Choroid plexus epithelial cell (primary cell): ENCODE measurements at regions not wholly inside any gene's neighbourhood (a gene's known extent, or its start where the extent isn't known, plus 50 kb on each side); places are given as distances from the start of the nearest gene placed in this dataset.
"Not testable (repeated sequence)": the region's sequence is repeated elsewhere in the genome, so short reads cannot be mapped to it uniquely, and the experiment has no call there.

Source experiments
- DNase-seq: peaks from one replicate; pipeline ENCODE4 v3.0.0-alpha.2; 2010; ENCODE audit warnings: low read depth
- H3K4me3 ChIP-seq: 2 replicates; pipeline ENCODE4 v1.5.1; 2011; ENCODE audit warnings: low read depth, mild to moderate bottlenecking, control low read depth, low read length, moderate library complexity
- CTCF ChIP-seq: conservative IDR thresholded peaks from 2 replicates; pipeline ENCODE4 v1.5.1; 2011; ENCODE audit warnings: low read depth, mild to moderate bottlenecking, control low read depth, inconsistent platforms, low read length, moderate library complexity

GRCh38 chr4:13678186-13678924, 50.8 kb upstream of the BOD1L1 start:
- DNase-seq = peak; percentile 19
- TF ChIP-seq CTCF = no peak
- no peak overlapping the region for H3K4me3 ChIP-seq

- no peak for DNase-seq
- H3K4me3 ChIP-seq = no peak overlapping the region
- TF ChIP-seq CTCF = no peak
Observed at GRCh38 chr4:13681570-13681969, 54.0 kb upstream of the BOD1L1 start.

GRCh38 chr4:13694256-13694655, 66.7 kb upstream of the BOD1L1 start:
- no peak for DNase-seq
- H3K4me3 ChIP-seq = no peak overlapping the region
- TF ChIP-seq CTCF = no peak

GRCh38 chr4:13698296-13698695, 70.8 kb upstream of the BOD1L1 start:
- TF ChIP-seq CTCF = no peak
- DNase-seq = no peak
- H3K4me3 ChIP-seq = no peak overlapping the region

- peak; percentile 65 for DNase-seq
- no peak overlapping the region for H3K4me3 ChIP-seq
- no peak for TF ChIP-seq CTCF
Observed at GRCh38 chr4:13700021-13700857, 72.7 kb upstream of the BOD1L1 start.

- DNase-seq, H3K4me3 ChIP-seq: not testable (repeated sequence)
Observed at GRCh38 chr4:13700858-13701140, 73.3 kb upstream of the BOD1L1 start.

GRCh38 chr4:13701937-13702446, 74.5 kb upstream of the BOD1L1 start:
- TF ChIP-seq CTCF = no peak
- DNase-seq = peak; percentile 58
- H3K4me3 ChIP-seq = no peak overlapping the region
